Testis (tissue), 2 donors: ENCODE measurements at regions not wholly inside any gene's neighbourhood (a gene's known extent, or its start where the extent isn't known, plus 50 kb on each side); places are given as distances from the start of the nearest gene placed in this dataset.
"Not testable (repeated sequence)": the region's sequence is repeated elsewhere in the genome, so short reads cannot be mapped to it uniquely, and the experiment has no call there.

Source experiments
- DNase-seq: peaks from one replicate; pipeline ENCODE4 v3.0.0-alpha.2; 2019
- H3K27ac ChIP-seq, 2 donors: fragments of 200-600 bp; sonication (generic); one replicate each; pipeline ENCODE4 v1.5.1; 2019
- H3K27me3 ChIP-seq: fragments of 200-600 bp; sonication (generic); one replicate; pipeline ENCODE4 v1.5.1; 2019
- H3K36me3 ChIP-seq: fragments of 200-600 bp; sonication (generic); one replicate; pipeline ENCODE4 v1.5.1; 2017; ENCODE audit warnings: low read depth; ENCODE audit errors: missing control alignments
- H3K4me1 ChIP-seq: fragments of 200-600 bp; sonication (generic); one replicate; pipeline ENCODE4 v1.5.1; 2019
- H3K4me3 ChIP-seq, 2 donors: fragments of 200-600 bp; sonication (generic); one replicate each; pipeline ENCODE4 v1.5.1; 2017 to 2019
- H3K9me3 ChIP-seq: fragments of 200-600 bp; sonication (generic); one replicate; pipeline ENCODE4 v1.5.1; 2017
- CTCF ChIP-seq, 3 experiments: fragments of 450-650 bp in 2 of 3; fragments of 200-600 bp in 1 of 3; sonication (generic) in 1 of 3; IDR thresholded peaks; one replicate each; pipeline ENCODE4 v1.5.1; 2016 to 2019; ENCODE audit warnings: antibody characterized with exemption in 3 of 3, mild to moderate bottlenecking in 2 of 3, moderate library complexity in 1 of 3
- POLR2A ChIP-seq: fragments of 450-650 bp; IDR thresholded peaks from one replicate; pipeline ENCODE4 v1.6.1; 2017; ENCODE audit warnings: antibody characterized with exemption, mild to moderate bottlenecking, moderate library complexity
- WGBS, 2 donors: methylation state at CpG; one replicate each; pipeline ENCODE4 v1.1.5; 2018; 5-methylcytosine and 5-hydroxymethylcytosine counted together
- intact Hi-C: fragments of 100-400 bp; cut with DNase I; formaldehyde crosslinking; loops from one replicate; pipeline ENCODE4 v1.15.1; 2023; ENCODE audit warnings: low total_unique reads

GRCh38 chr1:182301026-182301436 lies 90.6 kb downstream of the GLUL start:
- Histone ChIP-seq H3K4me3 (no peak overlapping the region), H3K4me1 (peaks cover 53% of the 10 kb centered on the region), H3K36me3 (no peaks in the 10 kb centered on the region), H3K9me3 (no peaks in the 10 kb centered on the region), H3K27ac (peak overlapping the region; percentile 63 to 71), H3K27me3 (no peaks in the 10 kb centered on the region)
- no peak for DNase-seq
- WGBS, 2 donors = 73 to 80% methylated on average over 8 of the region's 8 CpGs
- no peak for TF ChIP-seq POLR2A
- no peak for TF ChIP-seq CTCF (IDR thresholded peaks at IDR 0.05)
- intact Hi-C loops = no loop called here

- WGBS, 2 donors = 65% methylated on average over 3 of the region's 3 CpGs
- peak; percentile 52 for DNase-seq
- intact Hi-C loops = loop anchor here (10.0 kb wide), 1 partner anchor 95 kb away; no protein-coding TSS in a partner anchor
- Histone ChIP-seq H3K27ac (peak overlapping the region in 1 of 2 donors; percentile 3), H3K4me3 (no peak overlapping the region), H3K4me1 (peaks cover 50% of the 10 kb centered on the region), H3K9me3 (no peaks in the 10 kb centered on the region), H3K27me3 (no peaks in the 10 kb centered on the region), H3K36me3 (no peaks in the 10 kb centered on the region)
- no peak for TF ChIP-seq POLR2A
- no peak for TF ChIP-seq CTCF (IDR thresholded peaks at IDR 0.05)
Observed at GRCh38 chr1:182299728-182300616, 91.6 kb downstream of the GLUL start.

GRCh38 chr1:182299054-182299727 lies 92.4 kb downstream of the GLUL start:
- intact Hi-C loops = loop anchor here (10.0 kb wide), 1 partner anchor 94 kb away; no protein-coding TSS in a partner anchor
- H3K27ac ChIP-seq, H3K27me3 ChIP-seq, H3K36me3 ChIP-seq, H3K4me3 ChIP-seq, DNase-seq, H3K9me3 ChIP-seq: not testable (repeated sequence)
- H3K4me1 ChIP-seq = peaks cover 42% of the 10 kb centered on the region
- 88 to 95% methylated on average over 14 of the region's 14 CpGs for WGBS, 2 donors

GRCh38 chr1:182297335-182297734 lies 94.3 kb downstream of the GLUL start:
- Histone ChIP-seq H3K4me3 (no peak overlapping the region), H3K36me3 (no peaks in the 10 kb centered on the region), H3K27ac (no peak overlapping the region), H3K27me3 (no peaks in the 10 kb centered on the region), H3K4me1 (peaks cover 24% of the 10 kb centered on the region), H3K9me3 (no peaks in the 10 kb centered on the region)
- intact Hi-C loops = loop anchor here (10.0 kb wide), 1 partner anchor 93 kb away; no protein-coding TSS in a partner anchor
- TF ChIP-seq POLR2A (no peak), CTCF (IDR thresholded peaks at IDR 0.05) (no peak)
- no peak for DNase-seq

- Histone ChIP-seq H3K36me3 (no peaks in the 10 kb centered on the region), H3K27me3 (no peaks in the 10 kb centered on the region), H3K27ac (no peak overlapping the region), H3K4me1 (peaks cover 10% of the 10 kb centered on the region), H3K4me3 (no peak overlapping the region), H3K9me3 (no peaks in the 10 kb centered on the region)
- intact Hi-C loops = loop anchor here (10.0 kb wide), 1 partner anchor 91 kb away; no protein-coding TSS in a partner anchor
- no peak for DNase-seq
- 89 to 100% methylated on average over 1 of the region's 1 CpG for WGBS, 2 donors
- no peak for TF ChIP-seq CTCF (IDR thresholded peaks at IDR 0.05)
- TF ChIP-seq POLR2A = no peak
Observed at GRCh38 chr1:182295697-182296096, 95.9 kb downstream of the GLUL start.
